SU-DHL-6 (cell line): ENCODE measurements at regions not wholly inside any gene's neighbourhood (a gene's known extent, or its start where the extent isn't known, plus 50 kb on each side); places are given as distances from the start of the nearest gene placed in this dataset.

Source experiments
- EZH2phosphoT487 ChIP-seq: fragments of 200-600 bp; sonication (generic), shearing (Covaris generic); conservative IDR thresholded peaks from 2 replicates; pipeline ENCODE4 v1.6.1; 2018; ENCODE audit warnings: mild to moderate bottlenecking, antibody characterized with exemption, low read length, moderate library complexity, mixed read lengths
- TF ChIP-seq, protein P1 (sequence below): fragments of 200-600 bp; sonication (generic); IDR thresholded peaks from one replicate; pipeline ENCODE4 v1.5.1; 2017; ENCODE audit warnings: antibody characterized with exemption, mild to moderate bottlenecking, low read length, moderate library complexity; ENCODE audit not compliant: insufficient read depth, poor library complexity, severe bottlenecking

- TF ChIP-seq, protein P1, sequence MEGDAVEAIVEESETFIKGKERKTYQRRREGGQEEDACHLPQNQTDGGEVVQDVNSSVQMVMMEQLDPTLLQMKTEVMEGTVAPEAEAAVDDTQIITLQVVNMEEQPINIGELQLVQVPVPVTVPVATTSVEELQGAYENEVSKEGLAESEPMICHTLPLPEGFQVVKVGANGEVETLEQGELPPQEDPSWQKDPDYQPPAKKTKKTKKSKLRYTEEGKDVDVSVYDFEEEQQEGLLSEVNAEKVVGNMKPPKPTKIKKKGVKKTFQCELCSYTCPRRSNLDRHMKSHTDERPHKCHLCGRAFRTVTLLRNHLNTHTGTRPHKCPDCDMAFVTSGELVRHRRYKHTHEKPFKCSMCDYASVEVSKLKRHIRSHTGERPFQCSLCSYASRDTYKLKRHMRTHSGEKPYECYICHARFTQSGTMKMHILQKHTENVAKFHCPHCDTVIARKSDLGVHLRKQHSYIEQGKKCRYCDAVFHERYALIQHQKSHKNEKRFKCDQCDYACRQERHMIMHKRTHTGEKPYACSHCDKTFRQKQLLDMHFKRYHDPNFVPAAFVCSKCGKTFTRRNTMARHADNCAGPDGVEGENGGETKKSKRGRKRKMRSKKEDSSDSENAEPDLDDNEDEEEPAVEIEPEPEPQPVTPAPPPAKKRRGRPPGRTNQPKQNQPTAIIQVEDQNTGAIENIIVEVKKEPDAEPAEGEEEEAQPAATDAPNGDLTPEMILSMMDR: no peak
- TF ChIP-seq EZH2phosphoT487: no peak
Measured at GRCh38 chr15:66834881-66835878, 133.1 kb downstream of the SMAD6 start.
